Activated CD4-positive, alpha-beta T cell treated with anti-CD3 and anti-CD28 coated beads, Interleukin-2, amount 50 U/mL, for 16 hours (primary cell): ENCODE measurements at regions not wholly inside any gene's neighbourhood (a gene's known extent, or its start where the extent isn't known, plus 50 kb on each side); places are given as distances from the start of the nearest gene placed in this dataset.
A peak's percentile ranks its signal among the peaks of the same experiment; 100 is the strongest.

ENCODE experiments used
- DNase-seq: peaks from one replicate; pipeline ENCODE4 v3.0.0-alpha.2; 2020

DNA sequence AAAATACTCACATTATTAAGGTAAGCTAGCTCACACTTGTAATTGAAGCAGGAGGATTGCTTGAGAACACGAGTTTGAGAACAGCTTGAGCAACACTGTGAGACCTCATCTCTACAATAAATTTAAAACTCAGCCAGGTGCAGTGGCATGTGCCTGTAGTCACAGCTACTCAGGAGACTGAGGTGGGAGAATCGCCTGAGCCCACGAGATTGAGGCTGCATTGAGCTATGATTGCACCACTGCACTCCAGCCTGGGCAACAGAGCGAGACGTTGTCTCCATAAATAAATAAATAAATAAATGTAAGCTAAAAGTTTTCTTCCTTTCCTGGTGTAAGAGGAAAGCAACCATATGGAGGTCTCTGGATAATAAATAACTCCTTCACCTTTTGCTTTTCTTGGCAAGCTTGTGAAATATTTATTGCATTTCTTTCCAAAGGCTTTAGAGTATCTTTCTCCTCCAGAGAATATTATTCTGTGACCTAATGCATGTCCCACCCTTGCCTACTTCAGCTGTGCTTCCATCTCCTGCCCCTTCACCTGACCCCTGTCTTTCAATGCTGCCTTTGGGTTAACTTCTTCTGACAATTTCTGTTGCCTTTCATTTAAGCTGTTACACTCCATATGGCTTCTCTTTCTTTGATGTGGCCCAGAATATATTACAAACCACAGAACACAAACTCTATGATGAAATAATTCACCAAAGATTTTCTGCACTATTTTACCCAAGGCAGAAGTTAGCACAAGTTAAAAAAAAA, 280.7 kb upstream of the RND3 start:
- DNase-seq, result no peak

DNA sequence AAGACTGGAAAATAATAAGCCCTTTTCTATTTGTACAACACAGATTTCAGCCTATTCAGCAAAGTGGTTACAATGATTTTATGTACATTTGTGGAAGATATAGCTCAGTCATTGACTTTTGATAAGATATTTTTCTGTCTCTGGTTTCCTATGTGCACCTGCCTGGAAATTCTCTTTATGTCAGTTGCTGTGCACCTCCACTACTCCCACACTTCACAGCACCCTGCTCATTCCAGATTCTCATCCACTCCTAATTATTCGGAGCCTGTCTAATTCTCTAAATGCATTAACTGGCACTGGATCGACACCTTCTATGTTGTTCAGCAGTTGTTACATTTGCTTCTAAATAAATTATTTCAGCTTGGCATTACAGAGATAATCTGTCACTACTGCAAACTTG, 275.1 kb upstream of the RND3 start:
- DNase-seq, result no peak

DNA sequence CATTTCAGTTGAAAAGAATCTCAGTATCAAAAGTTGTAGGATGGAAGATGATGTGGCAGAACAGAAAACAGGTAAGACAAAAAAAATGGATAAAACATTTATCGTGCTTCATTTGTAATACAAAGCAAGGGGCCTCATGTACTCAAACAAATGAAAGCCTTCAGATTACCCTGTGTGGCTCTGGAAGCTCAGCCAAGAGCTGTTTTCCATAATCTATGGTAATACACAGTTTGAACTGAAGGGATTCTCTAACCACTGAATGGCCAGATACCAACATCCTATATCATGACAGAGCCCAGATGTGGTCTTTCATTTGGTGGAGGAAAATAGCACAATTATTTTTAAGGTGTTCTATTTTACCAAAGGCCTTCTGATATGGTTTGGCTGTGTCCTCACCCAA, 272.1 kb upstream of the RND3 start:
- no peak for DNase-seq

GRCh38 chr2:150759106-150759505, 271.6 kb upstream of the RND3 start:
- DNase-seq, result no peak

DNA sequence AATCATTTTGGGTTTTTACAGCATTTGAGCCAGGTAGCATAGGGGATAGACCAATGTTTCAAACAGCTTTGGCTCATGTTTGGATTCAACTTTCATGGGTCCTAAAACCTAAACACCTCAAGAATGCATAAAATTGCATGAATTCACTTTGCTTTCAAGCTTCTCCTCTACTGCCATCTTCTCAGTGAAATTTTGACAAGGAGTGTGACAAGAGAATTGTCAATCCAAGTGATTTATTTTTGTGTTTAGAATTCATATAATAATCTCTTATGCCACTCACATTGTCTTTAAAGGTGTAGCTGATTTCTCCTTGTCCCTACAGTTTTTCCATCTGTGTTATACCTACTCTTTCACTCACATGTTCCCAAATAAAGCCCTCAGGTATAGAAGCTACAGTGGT, 264.8 kb upstream of the RND3 start:
- DNase-seq, result no peak

GRCh38 chr2:150750720-150751119, 263.3 kb upstream of the RND3 start:
- no peak for DNase-seq

GRCh38 chr2:150742094-150742493, 254.6 kb upstream of the RND3 start:
- no peak for DNase-seq

DNA sequence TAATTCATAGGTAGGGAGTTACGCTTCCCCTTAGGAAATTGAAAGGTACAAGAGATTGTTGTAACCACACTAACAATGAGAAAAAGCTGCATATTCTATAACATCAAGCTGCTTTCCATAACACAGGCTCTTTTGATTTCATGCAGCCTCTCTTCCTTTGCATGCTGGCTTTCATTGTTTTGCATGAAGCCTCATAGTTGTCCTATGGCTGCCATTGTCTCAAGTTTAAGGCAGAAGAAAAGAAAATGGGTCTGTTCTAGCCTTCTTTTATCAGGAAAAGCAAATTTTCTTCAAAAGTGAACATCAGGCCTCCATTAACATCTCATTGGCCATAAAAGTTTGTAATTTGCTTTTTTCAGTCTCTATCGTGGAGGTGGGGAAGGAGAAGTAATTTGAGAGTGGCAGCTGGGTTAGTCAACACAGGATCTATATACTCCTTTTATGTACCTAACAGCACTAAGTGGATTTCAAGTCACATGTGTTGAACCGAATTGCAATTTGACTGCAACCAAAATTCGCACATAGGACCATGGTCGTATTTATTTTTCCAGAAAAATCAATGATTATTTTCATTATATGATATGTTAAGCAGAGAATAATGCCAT, 248.5 kb upstream of the RND3 start:
- DNase-seq, result no peak

- no peak for DNase-seq
These were observed 245.7 kb upstream of the RND3 start for GRCh38 chr2:150733051-150733618.

DNA sequence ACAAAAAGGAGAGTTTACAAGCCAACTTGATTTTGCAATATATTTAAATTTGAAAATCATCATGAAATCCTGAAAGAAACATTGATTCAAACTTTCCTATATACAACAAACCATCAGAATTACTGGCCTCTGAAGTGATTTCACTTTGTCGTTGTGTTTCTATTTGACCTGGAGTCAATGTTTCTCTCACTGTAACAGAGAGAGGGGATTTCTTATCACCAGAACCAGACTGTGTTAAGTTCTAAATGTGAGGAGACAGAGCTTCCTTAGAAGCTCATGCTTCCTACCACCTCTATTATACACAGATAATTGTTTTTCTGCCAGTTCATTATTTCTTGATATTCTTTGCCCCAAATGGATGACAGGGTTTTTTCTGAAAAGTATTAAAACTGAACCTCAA, 245.0 kb upstream of the RND3 start:
- no peak for DNase-seq

- peak; percentile 2 for DNase-seq
These were observed 244.6 kb upstream of the RND3 start for GRCh38 chr2:150732064-150732463.

DNA sequence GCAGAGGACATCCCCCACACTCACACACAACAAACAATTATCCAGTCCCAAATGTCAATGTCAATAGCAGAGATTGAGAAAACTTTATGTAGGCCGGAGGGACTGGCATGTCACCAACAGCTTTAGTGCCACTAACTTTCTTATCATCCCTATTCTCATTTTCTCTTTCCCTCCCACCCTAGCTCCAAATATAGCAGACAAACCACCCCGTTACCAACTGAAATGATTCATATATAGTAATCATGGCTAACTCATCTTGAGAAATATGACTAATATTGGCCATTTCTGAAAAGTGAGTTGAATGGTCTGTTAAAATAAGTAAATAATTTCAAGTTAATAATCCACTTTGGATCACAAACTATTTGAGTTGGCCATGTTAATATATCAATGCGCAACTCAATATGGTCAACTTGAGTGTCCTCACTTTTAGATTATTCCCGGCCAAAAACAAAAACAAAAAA, 242.1 kb upstream of the RND3 start:
- DNase-seq, result peak; percentile 19

DNA sequence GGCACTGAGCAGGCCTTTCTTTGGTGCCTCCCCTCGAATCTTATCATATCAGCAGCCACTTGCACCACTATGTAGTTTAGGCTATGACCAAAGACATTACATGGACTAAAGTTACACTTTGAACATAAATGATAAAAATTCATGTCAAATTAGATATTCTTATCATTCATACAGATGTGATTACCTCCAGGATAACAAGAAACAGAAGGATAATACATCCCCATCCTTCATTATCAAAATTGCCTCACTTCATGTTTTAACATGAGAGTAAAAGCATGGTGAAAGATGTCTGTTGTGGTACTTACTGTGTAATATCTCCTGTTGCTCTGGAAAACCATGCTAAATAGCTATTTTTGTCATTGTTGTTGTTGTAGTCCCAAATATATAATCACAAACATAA, 230.8 kb upstream of the RND3 start:
- no peak for DNase-seq

DNA sequence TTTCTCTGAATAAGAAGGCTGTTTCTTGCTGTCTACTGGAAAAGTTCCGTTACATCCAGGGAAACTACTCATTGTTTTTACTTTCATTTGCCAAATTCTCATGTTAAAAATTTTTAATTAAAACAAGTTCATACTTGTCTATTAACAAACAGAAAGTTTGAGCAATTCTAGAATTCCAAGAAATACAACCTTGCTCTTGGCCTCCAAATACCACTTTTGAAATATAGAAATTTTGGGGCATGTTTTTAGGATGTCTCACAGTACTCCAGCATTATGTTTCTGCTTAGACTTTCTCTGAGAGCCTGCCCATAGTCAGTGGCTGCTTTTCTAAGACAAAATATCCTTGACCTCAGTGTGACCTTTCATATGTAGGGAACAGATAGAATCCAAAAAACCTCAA, 228.7 kb upstream of the RND3 start:
- DNase-seq, result no peak

DNA sequence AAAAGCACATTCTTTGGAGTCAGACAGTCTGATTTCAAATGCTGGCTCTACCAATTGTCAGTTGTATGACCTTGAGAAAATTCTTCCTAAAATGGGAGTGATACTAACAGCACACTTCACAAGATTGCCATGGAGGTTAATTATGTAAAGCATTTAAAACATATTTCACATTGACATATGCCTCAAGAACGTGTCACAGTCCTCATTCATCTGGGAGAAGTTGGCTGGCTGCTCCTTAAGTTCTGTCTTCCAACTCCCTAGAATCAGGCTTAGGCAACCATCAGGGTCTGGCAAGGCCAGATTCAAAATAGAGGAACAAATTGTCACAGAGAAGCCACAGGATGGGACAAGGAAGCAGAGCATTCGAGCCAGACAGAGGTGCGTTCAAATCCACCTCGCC, 228.0 kb upstream of the RND3 start:
- no peak for DNase-seq

GRCh38 chr2:150710916-150711315, 223.4 kb upstream of the RND3 start:
- no peak for DNase-seq

DNA sequence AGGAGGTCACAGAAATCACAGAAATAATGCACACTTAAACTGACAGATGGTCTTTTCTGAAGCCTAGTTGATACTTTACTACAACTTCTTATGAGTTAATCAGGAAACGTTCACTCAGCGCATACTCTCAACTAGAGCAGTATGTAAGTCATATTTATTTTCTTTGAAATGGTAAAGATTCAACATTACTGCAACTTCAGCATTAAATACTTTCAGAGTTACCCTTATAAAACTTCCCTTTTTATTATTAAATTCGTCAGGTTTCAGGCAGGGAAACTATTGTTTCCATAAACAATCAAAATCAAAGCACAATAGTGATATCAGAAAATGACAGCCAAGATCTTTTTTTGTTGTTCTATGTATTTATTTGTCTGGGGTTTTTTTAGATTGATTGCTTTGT, 222.6 kb upstream of the RND3 start:
- DNase-seq, result no peak

GRCh38 chr2:150706561-150706960, 219.1 kb upstream of the RND3 start:
- DNase-seq, result no peak

DNA sequence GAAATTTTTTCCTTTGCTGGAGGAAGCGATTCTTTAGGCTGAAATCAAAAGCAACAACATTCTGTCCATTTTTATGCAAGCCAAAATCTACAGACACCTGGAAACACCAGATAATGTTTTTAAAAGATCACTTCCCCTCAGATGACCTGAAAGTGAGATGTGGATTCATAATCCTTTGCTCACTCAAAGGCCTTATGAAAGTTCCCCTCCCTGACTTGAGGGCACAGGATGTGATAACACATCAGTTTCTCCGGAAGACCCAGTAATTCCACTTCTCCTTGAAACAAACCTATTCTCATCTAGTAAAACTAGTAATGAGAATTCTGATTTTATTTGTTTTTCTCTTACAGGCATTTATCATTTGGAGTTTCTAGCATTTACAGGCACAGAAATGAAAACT, 218.3 kb upstream of the RND3 start:
- no peak for DNase-seq

- DNase-seq, result no peak
These were observed 217.9 kb upstream of the RND3 start for GRCh38 chr2:150705357-150705756.

- DNase-seq, result no peak
These were observed 215.3 kb upstream of the RND3 start for GRCh38 chr2:150702791-150703190.

DNA sequence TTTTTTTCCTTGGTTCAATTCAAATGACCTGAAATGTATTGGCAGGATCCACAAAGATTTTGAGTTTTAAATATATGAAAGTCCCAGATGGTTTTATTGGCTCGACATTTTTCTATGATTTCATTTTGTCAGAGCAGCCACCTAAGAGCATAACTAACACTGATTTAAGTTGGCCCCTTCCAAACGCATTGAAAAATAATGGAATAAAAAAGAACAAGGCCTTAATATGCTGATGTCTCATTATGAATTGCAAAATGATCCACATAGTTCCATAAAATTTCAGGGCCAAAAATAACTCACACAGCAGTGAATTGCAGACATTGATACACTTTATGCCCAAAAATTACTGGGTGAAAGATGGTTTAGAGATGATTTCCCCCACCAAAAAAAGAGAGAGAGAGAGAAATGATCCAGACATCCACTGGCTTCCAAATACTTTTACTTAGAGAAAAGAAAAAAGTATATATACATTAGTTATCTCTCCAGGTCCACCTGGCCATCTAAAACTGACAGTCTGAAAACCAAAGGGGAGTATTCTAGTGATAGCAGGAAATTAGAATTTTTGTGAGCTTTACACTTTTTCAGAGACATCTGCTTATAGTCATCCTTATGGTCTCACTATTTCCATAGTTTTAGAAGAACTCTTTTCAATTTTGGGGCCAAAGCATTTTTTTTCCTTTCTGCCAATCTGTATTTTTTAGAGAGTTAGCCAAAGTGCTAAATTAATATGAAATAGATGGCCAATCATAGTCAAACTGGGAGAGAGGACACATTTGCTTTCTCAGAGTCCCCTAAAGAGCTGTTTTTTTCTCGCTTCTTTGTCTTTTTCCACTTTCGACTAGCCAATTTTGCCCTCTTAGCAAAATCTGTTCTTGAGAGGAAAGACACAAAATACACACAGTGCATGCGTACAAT, 213.5 kb upstream of the RND3 start:
- no peak for DNase-seq

DNA sequence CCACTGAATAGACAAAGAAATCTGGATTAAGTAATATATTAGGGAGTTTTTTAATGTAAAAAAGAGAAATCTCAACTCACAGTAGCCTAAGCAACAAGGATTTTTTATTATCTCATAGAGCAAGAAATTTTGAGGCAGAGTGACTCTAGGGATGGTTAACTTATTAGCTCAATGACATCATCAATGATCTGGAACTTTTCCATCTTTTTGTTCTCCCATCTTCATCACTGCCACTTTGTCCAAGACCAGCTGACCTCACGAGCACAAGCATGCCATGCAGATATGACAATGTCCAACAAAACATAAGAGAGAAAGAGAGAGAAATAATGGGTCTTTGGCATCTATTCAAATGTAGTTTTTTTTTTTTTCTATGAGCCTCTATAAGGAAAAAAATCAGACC, 211.8 kb upstream of the RND3 start:
- DNase-seq, result no peak
